Endothelial cell of umbilical vein (primary cell): ENCODE measurements at regions not wholly inside any gene's neighbourhood (a gene's known extent, or its start where the extent isn't known, plus 50 kb on each side); places are given as distances from the start of the nearest gene placed in this dataset.

ENCODE experiments used
- POLR2A ChIP-seq: IDR thresholded peaks from 2 replicates; pipeline ENCODE4 v1.6.1; 2012; ENCODE audit warnings: low read depth, mild to moderate bottlenecking, control low read depth, low read length
- TF ChIP-seq, protein P1 (sequence below), 2 donors: IDR thresholded peaks; 1 replicate in 1 of 2; 2 replicates in 1 of 2; pipeline ENCODE4 v1.5.1; 2011; ENCODE audit warnings: low read length in 2 of 2, mild to moderate bottlenecking in 2 of 2, moderate library complexity in 2 of 2, control low read depth in 1 of 2, inconsistent platforms in 1 of 2, low read depth in 1 of 2; ENCODE audit not compliant: insufficient read depth in 1 of 2; ENCODE audit errors: extremely low read depth in 1 of 2

DNA sequence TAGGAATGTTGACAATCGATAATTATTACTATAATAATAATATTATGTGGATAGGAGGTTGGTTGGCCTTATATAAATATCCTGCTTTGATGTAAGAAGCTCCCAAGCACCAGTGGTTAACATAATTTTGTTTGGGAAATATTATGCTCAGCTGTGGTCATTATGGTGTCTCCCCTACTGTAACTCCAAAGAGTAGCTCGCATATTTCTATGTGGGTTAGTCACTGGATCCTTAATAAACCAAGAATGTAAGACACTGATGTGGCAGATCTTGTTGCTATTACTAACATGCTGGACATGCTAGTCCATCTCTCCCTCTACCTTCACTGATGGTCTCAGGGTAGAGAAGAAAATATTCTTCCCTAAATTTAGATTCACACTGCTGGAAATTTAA, 79.2 kb upstream of the RALGPS2 start:
- TF ChIP-seq, protein P1, sequence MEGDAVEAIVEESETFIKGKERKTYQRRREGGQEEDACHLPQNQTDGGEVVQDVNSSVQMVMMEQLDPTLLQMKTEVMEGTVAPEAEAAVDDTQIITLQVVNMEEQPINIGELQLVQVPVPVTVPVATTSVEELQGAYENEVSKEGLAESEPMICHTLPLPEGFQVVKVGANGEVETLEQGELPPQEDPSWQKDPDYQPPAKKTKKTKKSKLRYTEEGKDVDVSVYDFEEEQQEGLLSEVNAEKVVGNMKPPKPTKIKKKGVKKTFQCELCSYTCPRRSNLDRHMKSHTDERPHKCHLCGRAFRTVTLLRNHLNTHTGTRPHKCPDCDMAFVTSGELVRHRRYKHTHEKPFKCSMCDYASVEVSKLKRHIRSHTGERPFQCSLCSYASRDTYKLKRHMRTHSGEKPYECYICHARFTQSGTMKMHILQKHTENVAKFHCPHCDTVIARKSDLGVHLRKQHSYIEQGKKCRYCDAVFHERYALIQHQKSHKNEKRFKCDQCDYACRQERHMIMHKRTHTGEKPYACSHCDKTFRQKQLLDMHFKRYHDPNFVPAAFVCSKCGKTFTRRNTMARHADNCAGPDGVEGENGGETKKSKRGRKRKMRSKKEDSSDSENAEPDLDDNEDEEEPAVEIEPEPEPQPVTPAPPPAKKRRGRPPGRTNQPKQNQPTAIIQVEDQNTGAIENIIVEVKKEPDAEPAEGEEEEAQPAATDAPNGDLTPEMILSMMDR (IDR thresholded peaks at IDR 0.05; ENCODE audit: extremely low read depth in 1 of 2, insufficient read depth in 1 of 2, low read depth in 1 of 2, low read length in 2 of 2) = no peak
- no peak for TF ChIP-seq POLR2A
